ENCODE measurements at regions not wholly inside any gene's neighbourhood (a gene's known extent, or its start where the extent isn't known, plus 50 kb on each side); places are given as distances from the start of the nearest gene placed in this dataset.

DNA sequence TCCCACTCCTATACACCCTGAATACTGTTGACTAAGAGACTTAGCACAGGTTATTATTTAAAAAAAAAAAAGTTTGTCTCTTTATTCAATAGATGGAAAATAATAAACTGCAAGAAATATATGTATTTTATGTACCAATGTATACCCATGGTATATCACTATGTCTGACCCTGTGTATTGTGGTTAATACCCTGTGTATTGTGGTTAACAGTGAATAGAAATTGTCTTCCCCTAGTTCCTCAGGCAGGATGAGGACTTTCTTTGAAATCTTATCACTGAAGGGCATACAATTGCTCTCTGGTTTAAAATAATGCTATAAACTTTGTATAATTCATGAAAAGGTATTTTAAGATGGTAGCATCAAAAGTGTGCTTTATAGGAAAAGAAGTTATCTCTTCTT, 80.0 kb upstream of the TMEM106B start:
- TF ChIP-seq POLR2A (IDR thresholded peaks at IDR 0.05): no peak
- TF ChIP-seq, protein P1, sequence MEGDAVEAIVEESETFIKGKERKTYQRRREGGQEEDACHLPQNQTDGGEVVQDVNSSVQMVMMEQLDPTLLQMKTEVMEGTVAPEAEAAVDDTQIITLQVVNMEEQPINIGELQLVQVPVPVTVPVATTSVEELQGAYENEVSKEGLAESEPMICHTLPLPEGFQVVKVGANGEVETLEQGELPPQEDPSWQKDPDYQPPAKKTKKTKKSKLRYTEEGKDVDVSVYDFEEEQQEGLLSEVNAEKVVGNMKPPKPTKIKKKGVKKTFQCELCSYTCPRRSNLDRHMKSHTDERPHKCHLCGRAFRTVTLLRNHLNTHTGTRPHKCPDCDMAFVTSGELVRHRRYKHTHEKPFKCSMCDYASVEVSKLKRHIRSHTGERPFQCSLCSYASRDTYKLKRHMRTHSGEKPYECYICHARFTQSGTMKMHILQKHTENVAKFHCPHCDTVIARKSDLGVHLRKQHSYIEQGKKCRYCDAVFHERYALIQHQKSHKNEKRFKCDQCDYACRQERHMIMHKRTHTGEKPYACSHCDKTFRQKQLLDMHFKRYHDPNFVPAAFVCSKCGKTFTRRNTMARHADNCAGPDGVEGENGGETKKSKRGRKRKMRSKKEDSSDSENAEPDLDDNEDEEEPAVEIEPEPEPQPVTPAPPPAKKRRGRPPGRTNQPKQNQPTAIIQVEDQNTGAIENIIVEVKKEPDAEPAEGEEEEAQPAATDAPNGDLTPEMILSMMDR (IDR thresholded peaks at IDR 0.05): no peak

All from right lobe of liver (tissue), 4 donors.